ENCODE measurements at regions not wholly inside any gene's neighbourhood (a gene's known extent, or its start where the extent isn't known, plus 50 kb on each side); places are given as distances from the start of the nearest gene placed in this dataset.

- no peak for DNase-seq
Measured at GRCh38 chr4:14592950-14593349, 409.3 kb upstream of the CPEB2 start.

GRCh38 chr4:14596028-14596427 is 406.3 kb upstream of the CPEB2 start:
- DNase-seq, result no peak

- no peak for DNase-seq
Measured at GRCh38 chr4:14596437-14596836, 405.8 kb upstream of the CPEB2 start.

- DNase-seq, result no peak
Measured at GRCh38 chr4:14596904-14597303, 405.4 kb upstream of the CPEB2 start.

GRCh38 chr4:14602206-14602605 is 400.1 kb upstream of the CPEB2 start:
- DNase-seq, result no peak

GRCh38 chr4:14607001-14607400 is 395.3 kb upstream of the CPEB2 start:
- no peak for DNase-seq

- DNase-seq, result no peak
Measured at GRCh38 chr4:14607578-14607977, 394.7 kb upstream of the CPEB2 start.

- DNase-seq, result no peak
Measured at GRCh38 chr4:14608630-14609029, 393.7 kb upstream of the CPEB2 start.

GRCh38 chr4:14614840-14615239 is 387.4 kb upstream of the CPEB2 start:
- DNase-seq, result no peak

- DNase-seq, result no peak
Measured at GRCh38 chr4:14615671-14616070, 386.6 kb upstream of the CPEB2 start.

- no peak for DNase-seq
Measured at GRCh38 chr4:14620567-14621141, 381.6 kb upstream of the CPEB2 start.

GRCh38 chr4:14621731-14622463 is 380.4 kb upstream of the CPEB2 start:
- DNase-seq, result no peak

- no peak for DNase-seq
Measured at GRCh38 chr4:14627038-14627437, 375.2 kb upstream of the CPEB2 start.

GRCh38 chr4:14631806-14632440 is 370.4 kb upstream of the CPEB2 start:
- DNase-seq, result no peak

GRCh38 chr4:14636563-14636962 is 365.7 kb upstream of the CPEB2 start:
- DNase-seq, result no peak

- no peak for DNase-seq
Measured at GRCh38 chr4:14640476-14640875, 361.8 kb upstream of the CPEB2 start.

GRCh38 chr4:14641871-14642270 is 360.4 kb upstream of the CPEB2 start:
- DNase-seq, result no peak

GRCh38 chr4:14644580-14645282 is 357.6 kb upstream of the CPEB2 start:
- no peak for DNase-seq

- no peak for DNase-seq
Measured at GRCh38 chr4:14646831-14647230, 355.4 kb upstream of the CPEB2 start.

GRCh38 chr4:14650127-14650526 is 352.2 kb upstream of the CPEB2 start:
- DNase-seq, result no peak

GRCh38 chr4:14652522-14652921 is 349.8 kb upstream of the CPEB2 start:
- no peak for DNase-seq

GRCh38 chr4:14653338-14653737 is 348.9 kb upstream of the CPEB2 start:
- DNase-seq, result no peak

GRCh38 chr4:14659286-14659685 is 343.0 kb upstream of the CPEB2 start:
- no peak for DNase-seq
